NB4 (cell line): ENCODE measurements at regions not wholly inside any gene's neighbourhood (a gene's known extent, or its start where the extent isn't known, plus 50 kb on each side); places are given as distances from the start of the nearest gene placed in this dataset.

Experiments
- MYC ChIP-seq: IDR thresholded peaks from 2 replicates; pipeline ENCODE4 v1.6.1; 2011; ENCODE audit warnings: low read depth, low read length
- POLR2A ChIP-seq: IDR thresholded peaks from 2 replicates; pipeline ENCODE4 v1.6.1; 2011; ENCODE audit warnings: mild to moderate bottlenecking; ENCODE audit not compliant: insufficient read length; ENCODE audit errors: extremely low read depth
- TF ChIP-seq, protein P1 (sequence below): IDR thresholded peaks from one replicate; pipeline ENCODE4 v1.5.1; 2012; ENCODE audit warnings: low read depth, low read length
- TF ChIP-seq, protein P2 (sequence below): IDR thresholded peaks from 2 replicates; pipeline ENCODE4 v1.6.1; 2011; ENCODE audit warnings: low read depth, low read length

DNA sequence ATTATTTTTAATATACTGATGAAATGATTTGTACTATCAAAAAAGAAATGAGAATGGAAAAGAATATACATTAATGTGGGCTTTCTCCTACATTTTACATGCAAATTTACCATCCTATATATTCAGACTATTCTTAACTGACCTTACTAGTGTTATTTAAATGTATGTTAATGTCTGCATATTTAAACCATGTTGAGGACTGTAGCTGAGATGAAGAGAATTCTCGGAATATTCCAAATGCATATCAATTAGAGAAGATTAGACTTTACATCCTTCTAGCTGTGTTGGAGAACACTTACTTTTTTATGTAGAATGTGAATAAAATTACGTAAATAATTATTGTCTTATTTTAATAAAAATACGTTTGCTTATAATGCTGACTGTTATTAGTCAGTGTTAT is 990.1 kb upstream of the LRFN5 start:
- TF ChIP-seq, protein P1, sequence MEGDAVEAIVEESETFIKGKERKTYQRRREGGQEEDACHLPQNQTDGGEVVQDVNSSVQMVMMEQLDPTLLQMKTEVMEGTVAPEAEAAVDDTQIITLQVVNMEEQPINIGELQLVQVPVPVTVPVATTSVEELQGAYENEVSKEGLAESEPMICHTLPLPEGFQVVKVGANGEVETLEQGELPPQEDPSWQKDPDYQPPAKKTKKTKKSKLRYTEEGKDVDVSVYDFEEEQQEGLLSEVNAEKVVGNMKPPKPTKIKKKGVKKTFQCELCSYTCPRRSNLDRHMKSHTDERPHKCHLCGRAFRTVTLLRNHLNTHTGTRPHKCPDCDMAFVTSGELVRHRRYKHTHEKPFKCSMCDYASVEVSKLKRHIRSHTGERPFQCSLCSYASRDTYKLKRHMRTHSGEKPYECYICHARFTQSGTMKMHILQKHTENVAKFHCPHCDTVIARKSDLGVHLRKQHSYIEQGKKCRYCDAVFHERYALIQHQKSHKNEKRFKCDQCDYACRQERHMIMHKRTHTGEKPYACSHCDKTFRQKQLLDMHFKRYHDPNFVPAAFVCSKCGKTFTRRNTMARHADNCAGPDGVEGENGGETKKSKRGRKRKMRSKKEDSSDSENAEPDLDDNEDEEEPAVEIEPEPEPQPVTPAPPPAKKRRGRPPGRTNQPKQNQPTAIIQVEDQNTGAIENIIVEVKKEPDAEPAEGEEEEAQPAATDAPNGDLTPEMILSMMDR, result no peak
- no peak for TF ChIP-seq POLR2A
- no peak for TF ChIP-seq MYC
- TF ChIP-seq, protein P2, sequence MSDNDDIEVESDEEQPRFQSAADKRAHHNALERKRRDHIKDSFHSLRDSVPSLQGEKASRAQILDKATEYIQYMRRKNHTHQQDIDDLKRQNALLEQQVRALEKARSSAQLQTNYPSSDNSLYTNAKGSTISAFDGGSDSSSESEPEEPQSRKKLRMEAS, result no peak
